Mesothelial cell of epicardium (in vitro differentiated cells): ENCODE measurements at regions not wholly inside any gene's neighbourhood (a gene's known extent, or its start where the extent isn't known, plus 50 kb on each side); places are given as distances from the start of the nearest gene placed in this dataset.

Source experiments
- DNase-seq, 2 experiments: peaks; one replicate each; pipeline ENCODE4 v3.0.0; 2021; ENCODE audit warnings: low spot score in 2 of 2; ENCODE audit not compliant: unreplicated experiment in 2 of 2
- H3K27ac Mint-ChIP-seq: 2 replicates; pipeline ENCODE4 v1.8.0; 2021; ENCODE audit warnings: mixed read lengths
- H3K27me3 Mint-ChIP-seq: 2 replicates; pipeline ENCODE4 v1.8.0; 2021; ENCODE audit warnings: low read depth, mixed read lengths
- H3K36me3 Mint-ChIP-seq: 2 replicates; pipeline ENCODE4 v1.8.0; 2021; ENCODE audit warnings: mixed read lengths
- H3K4me1 Mint-ChIP-seq: 2 replicates; pipeline ENCODE4 v1.8.0; 2021; ENCODE audit warnings: mixed read lengths
- H3K4me3 Mint-ChIP-seq: 2 replicates; pipeline ENCODE4 v1.8.0; 2021; ENCODE audit warnings: mild to moderate bottlenecking, moderate library complexity, mixed read lengths
- H3K9me3 Mint-ChIP-seq: 2 replicates; pipeline ENCODE4 v1.8.0; 2021; ENCODE audit warnings: mixed read lengths
- TF ChIP-seq, protein P1 (sequence below): fragments of 200-600 bp; sonication (generic); IDR thresholded peaks from one replicate; pipeline ENCODE4 v1.5.0; 2021; ENCODE audit warnings: antibody characterized with exemption; ENCODE audit not compliant: unreplicated experiment

DNA sequence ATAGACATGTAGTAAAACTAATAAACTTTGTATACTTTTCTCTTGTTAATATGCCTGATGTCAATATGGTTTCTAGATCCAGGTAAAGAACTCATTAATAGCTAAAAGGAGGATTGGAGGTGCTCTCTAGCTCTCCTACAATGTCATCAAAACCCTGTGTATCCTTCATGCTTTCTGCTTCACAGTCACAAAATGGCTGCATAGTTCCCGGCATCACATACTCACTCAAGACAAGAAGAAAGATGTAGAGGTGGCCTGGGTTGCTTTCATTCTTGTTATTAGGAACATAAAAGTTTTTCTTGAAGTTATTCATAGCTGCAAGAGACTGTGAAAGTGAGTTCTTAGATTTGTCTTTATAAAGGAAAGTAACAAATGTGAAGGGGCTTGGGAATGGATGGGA lies 149.7 kb upstream of the EEPD1 start:
- TF ChIP-seq, protein P1, sequence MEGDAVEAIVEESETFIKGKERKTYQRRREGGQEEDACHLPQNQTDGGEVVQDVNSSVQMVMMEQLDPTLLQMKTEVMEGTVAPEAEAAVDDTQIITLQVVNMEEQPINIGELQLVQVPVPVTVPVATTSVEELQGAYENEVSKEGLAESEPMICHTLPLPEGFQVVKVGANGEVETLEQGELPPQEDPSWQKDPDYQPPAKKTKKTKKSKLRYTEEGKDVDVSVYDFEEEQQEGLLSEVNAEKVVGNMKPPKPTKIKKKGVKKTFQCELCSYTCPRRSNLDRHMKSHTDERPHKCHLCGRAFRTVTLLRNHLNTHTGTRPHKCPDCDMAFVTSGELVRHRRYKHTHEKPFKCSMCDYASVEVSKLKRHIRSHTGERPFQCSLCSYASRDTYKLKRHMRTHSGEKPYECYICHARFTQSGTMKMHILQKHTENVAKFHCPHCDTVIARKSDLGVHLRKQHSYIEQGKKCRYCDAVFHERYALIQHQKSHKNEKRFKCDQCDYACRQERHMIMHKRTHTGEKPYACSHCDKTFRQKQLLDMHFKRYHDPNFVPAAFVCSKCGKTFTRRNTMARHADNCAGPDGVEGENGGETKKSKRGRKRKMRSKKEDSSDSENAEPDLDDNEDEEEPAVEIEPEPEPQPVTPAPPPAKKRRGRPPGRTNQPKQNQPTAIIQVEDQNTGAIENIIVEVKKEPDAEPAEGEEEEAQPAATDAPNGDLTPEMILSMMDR: no peak
- H3K27ac Mint-ChIP-seq: no peak overlapping the region
- H3K9me3 Mint-ChIP-seq: peaks cover 25% of the 10 kb centered on the region
- no peaks in the 10 kb centered on the region for H3K36me3 Mint-ChIP-seq
- DNase-seq: no peak
- H3K4me3 Mint-ChIP-seq: no peak overlapping the region
- no peaks in the 10 kb centered on the region for H3K27me3 Mint-ChIP-seq
- peaks cover 16% of the 10 kb centered on the region for H3K4me1 Mint-ChIP-seq

DNA sequence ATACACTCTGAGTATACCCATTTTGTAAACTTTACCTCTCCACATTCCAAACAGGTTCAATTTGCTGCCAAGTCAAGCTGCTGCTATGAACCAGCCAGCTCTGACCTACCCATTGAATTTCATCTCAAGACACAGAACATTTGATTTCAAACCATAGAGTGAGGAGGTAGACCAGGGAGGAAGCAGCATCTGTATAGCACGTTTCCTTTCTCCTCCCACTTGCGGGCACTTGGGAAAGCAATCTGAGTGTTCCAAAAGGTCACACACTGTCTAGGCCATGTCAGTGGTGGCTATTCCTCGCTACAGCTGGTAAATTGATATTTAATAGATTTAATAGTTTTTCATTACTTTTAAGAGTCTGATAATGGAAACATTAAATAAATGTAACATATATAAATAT lies 147.8 kb upstream of the EEPD1 start:
- H3K4me3 Mint-ChIP-seq: no peak overlapping the region
- no peak for DNase-seq
- peaks cover 16% of the 10 kb centered on the region for H3K4me1 Mint-ChIP-seq
- H3K27me3 Mint-ChIP-seq: no peaks in the 10 kb centered on the region
- peaks cover 25% of the 10 kb centered on the region for H3K9me3 Mint-ChIP-seq
- TF ChIP-seq, protein P1: no peak
- H3K27ac Mint-ChIP-seq: no peak overlapping the region
- H3K36me3 Mint-ChIP-seq: no peaks in the 10 kb centered on the region

DNA sequence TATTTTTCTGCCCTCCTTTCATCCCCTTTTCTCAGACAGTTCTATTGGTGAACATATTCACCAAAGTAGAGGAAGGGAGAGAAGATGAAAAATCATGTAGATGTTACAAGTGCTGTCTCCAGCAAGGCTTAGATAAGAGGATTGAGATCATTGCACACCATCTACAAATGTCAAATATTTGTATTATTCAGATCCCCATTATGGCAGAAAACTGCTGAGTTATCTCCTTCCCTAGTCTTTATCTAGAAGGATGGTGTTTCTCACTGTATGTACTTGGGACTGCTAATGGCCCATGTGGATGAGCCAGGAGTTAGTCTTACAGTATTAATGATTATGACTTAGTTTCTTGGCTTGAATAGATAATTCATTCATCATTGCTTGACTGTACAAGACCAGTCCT lies 147.2 kb upstream of the EEPD1 start:
- H3K9me3 Mint-ChIP-seq: peaks cover 22% of the 10 kb centered on the region
- H3K27me3 Mint-ChIP-seq: no peaks in the 10 kb centered on the region
- TF ChIP-seq, protein P1: no peak
- no peak overlapping the region for H3K27ac Mint-ChIP-seq
- H3K36me3 Mint-ChIP-seq: no peaks in the 10 kb centered on the region
- H3K4me1 Mint-ChIP-seq: peaks cover 16% of the 10 kb centered on the region
- no peak for DNase-seq
- H3K4me3 Mint-ChIP-seq: no peak overlapping the region

DNA sequence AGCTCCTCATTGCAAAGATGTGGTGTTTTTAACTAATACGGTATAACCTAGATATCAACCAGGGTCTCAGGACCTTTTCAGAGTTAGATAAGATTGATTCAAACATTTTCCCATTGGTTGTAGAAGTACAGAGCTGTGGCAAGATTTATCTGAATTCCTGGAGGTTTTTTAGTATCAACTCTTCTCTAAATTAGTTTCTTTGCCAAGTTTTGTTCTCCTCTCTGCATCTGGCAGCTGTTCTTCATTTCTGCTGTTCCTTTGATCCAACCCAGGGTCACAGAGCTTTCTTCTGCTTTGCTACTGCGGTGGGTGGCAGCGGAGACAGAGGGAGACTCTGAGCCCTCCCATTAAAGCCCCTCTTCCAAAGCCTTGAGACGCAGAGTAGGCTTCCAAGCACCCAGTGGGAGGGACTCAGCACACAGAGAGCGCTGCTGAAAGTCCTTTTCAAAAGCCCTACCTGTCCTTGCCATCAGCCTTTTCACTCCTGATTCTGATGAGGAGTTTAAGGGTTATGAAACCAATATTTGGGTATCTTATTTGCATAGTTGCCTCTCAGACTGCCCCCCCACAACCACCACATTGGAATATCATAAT lies 146.3 kb upstream of the EEPD1 start:
- TF ChIP-seq, protein P1: no peak
- Mint-ChIP-seq H3K4me3 (no peak overlapping the region), H3K27ac (peak overlapping the region; percentile 76), H3K4me1 (peaks cover 18% of the 10 kb centered on the region), H3K9me3 (peaks cover 14% of the 10 kb centered on the region), H3K27me3 (no peaks in the 10 kb centered on the region), H3K36me3 (no peaks in the 10 kb centered on the region)
- no peak for DNase-seq

DNA sequence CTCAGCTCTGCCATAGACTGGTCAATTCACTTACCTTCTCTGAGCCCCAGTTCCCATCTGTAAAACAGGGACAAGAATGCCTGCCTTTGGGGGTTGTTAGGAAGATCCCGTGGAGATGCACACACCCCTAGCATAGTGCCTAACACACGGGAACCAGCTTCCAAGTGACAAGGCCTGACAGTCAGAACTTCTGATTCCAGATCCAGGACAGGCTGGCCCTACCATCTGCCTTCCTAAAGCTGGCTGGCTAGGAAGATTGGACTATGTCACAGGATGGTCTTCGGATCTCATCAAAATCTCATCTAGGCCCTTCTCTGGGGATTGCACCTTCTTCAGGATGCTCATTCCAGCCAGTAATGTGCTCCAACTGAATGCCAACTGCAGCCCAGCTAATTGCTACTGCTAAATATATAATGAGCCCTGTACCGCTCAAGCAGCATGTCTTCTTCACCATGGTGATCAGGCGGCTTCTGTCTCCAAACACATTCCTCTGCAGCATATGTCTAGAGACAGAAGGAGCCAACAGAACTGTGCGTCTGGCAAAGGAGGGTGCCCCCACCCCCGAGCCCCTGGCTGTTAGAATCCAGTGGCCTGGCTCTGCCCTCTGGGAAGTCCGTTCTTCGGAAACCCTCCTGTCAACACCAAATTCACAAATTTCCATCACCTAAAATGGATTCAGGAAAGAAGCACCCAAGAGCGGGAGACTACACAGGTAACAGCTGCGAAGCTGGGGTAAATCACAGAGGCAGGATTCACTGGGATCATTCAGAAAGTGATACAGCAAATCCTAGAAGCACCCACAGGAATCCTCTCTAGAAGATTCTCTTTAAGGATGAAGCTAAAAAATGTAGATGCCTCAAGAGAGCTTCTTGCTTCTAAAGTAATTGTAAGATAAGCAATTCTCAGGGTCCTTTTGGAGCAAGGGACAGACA lies 142.1 kb upstream of the EEPD1 start:
- Mint-ChIP-seq H3K9me3 (no peaks in the 10 kb centered on the region), H3K27me3 (no peaks in the 10 kb centered on the region), H3K36me3 (no peaks in the 10 kb centered on the region), H3K27ac (no peak overlapping the region), H3K4me3 (no peak overlapping the region), H3K4me1 (peaks cover 18% of the 10 kb centered on the region)
- TF ChIP-seq, protein P1: no peak
- no peak for DNase-seq
